ENCODE measurements at regions not wholly inside any gene's neighbourhood (a gene's known extent, or its start where the extent isn't known, plus 50 kb on each side); places are given as distances from the start of the nearest gene placed in this dataset.

- POLR2A ChIA-PET, result no interaction called here
- no CpG with 5 or more reads among the region's 4 CpGs for WGBS (ENCODE audit: insufficient coverage)
- CTCF ChIA-PET, result no interaction called here
Observed at GRCh38 chr13:80552851-80553440, 212.0 kb upstream of the SPRY2 start.

GRCh38 chr13:80551650-80552497 is 210.9 kb upstream of the SPRY2 start:
- WGBS (ENCODE audit: insufficient coverage), result no CpG with 5 or more reads among the region's 1 CpG
- H3K4me1 Mint-ChIP-seq, result no peaks in the 10 kb centered on the region
- ChIA-PET CTCF (no interaction called here), POLR2A (no interaction called here)
- H3K27me3 Mint-ChIP-seq, result no peaks in the 10 kb centered on the region
- DNase-seq (no peak), ATAC-seq (replicated peaks in 1 of 4) (no peak)
- H3K4me3 ChIP-seq (ENCODE audit: control insufficient read depth in 1 of 2, extremely low read depth in 1 of 2, low read length in 1 of 2), result no peak overlapping the region
- no peak overlapping the region for H3K27ac Mint-ChIP-seq
- no peaks in the 10 kb centered on the region for H3K4me1 ChIP-seq (ENCODE audit: control insufficient read depth in 1 of 2, extremely low read depth in 1 of 2, insufficient read depth in 2 of 2, low read length in 2 of 2)
- H3K27ac ChIP-seq (ENCODE audit: low read length), result no peak overlapping the region
- peaks cover 0 to 5% (median 0%) of the 10 kb centered on the region in 3 donors for H3K9me3 Mint-ChIP-seq
- H3K36me3 Mint-ChIP-seq, result no peaks in the 10 kb centered on the region
- H3K4me3 Mint-ChIP-seq, result no peak overlapping the region
- no peaks in the 10 kb centered on the region for H3K9me3 ChIP-seq
- no peaks in the 10 kb centered on the region for H3K36me3 ChIP-seq (ENCODE audit: control insufficient read depth in 2 of 2, extremely low read depth in 1 of 2, insufficient read depth in 1 of 2, low read length in 1 of 2)
- no peaks in the 10 kb centered on the region for H3K27me3 ChIP-seq (replicated peaks in 1 of 2; ENCODE audit: control insufficient read depth in 2 of 2, extremely low read depth in 1 of 2, insufficient read depth in 2 of 2, low read length in 1 of 2)

More at GRCh38 chr13:80552851-80553440, 212.0 kb upstream of the SPRY2 start:
- Mint-ChIP-seq H3K4me1 (no peaks in the 10 kb centered on the region), H3K4me3 (no peak overlapping the region), H3K27me3 (no peaks in the 10 kb centered on the region), H3K36me3 (no peaks in the 10 kb centered on the region), H3K9me3 (peaks cover 0 to 5% (median 0%) of the 10 kb centered on the region in 3 donors), H3K27ac (no peak overlapping the region)
- no peak overlapping the region for H3K27ac ChIP-seq (ENCODE audit: low read length)
- no peaks in the 10 kb centered on the region for H3K4me1 ChIP-seq (ENCODE audit: control insufficient read depth in 1 of 2, extremely low read depth in 1 of 2, insufficient read depth in 2 of 2, low read length in 2 of 2)
- ATAC-seq (replicated peaks in 1 of 4) (no peak), DNase-seq (no peak)
- H3K9me3 ChIP-seq, result no peaks in the 10 kb centered on the region
- H3K27me3 ChIP-seq (replicated peaks in 1 of 2; ENCODE audit: control insufficient read depth in 2 of 2, extremely low read depth in 1 of 2, insufficient read depth in 2 of 2, low read length in 1 of 2), result no peaks in the 10 kb centered on the region
- no peaks in the 10 kb centered on the region for H3K36me3 ChIP-seq (ENCODE audit: control insufficient read depth in 2 of 2, extremely low read depth in 1 of 2, insufficient read depth in 1 of 2, low read length in 1 of 2)
- no peak overlapping the region for H3K4me3 ChIP-seq (ENCODE audit: control insufficient read depth in 1 of 2, extremely low read depth in 1 of 2, low read length in 1 of 2)

- Mint-ChIP-seq H3K27ac (no peak overlapping the region), H3K9me3 (no peaks in the 10 kb centered on the region), H3K36me3 (no peaks in the 10 kb centered on the region), H3K4me1 (no peaks in the 10 kb centered on the region), H3K27me3 (no peaks in the 10 kb centered on the region), H3K4me3 (no peak overlapping the region)
- CTCF ChIA-PET, result no interaction called here
- no peak for ATAC-seq (replicated peaks in 1 of 4)
- POLR2A ChIA-PET, result interaction anchor here in 1 of 2 donors (0.6 kb wide), 1 partner anchor 40 kb away, joined by 3 read pairs; no protein-coding TSS in a partner anchor
- no peaks in the 10 kb centered on the region for H3K36me3 ChIP-seq (ENCODE audit: control insufficient read depth in 2 of 2, extremely low read depth in 1 of 2, insufficient read depth in 1 of 2, low read length in 1 of 2)
- no peak for DNase-seq
- H3K9me3 ChIP-seq, result no peaks in the 10 kb centered on the region
- no peaks in the 10 kb centered on the region for H3K27me3 ChIP-seq (replicated peaks in 1 of 2; ENCODE audit: control insufficient read depth in 2 of 2, extremely low read depth in 1 of 2, insufficient read depth in 2 of 2, low read length in 1 of 2)
- no peaks in the 10 kb centered on the region for H3K4me1 ChIP-seq (ENCODE audit: control insufficient read depth in 1 of 2, extremely low read depth in 1 of 2, insufficient read depth in 2 of 2, low read length in 2 of 2)
- H3K27ac ChIP-seq (ENCODE audit: low read length), result no peak overlapping the region
- WGBS (ENCODE audit: insufficient coverage), result no CpG with 5 or more reads among the region's 2 CpGs
- H3K4me3 ChIP-seq (ENCODE audit: control insufficient read depth in 1 of 2, extremely low read depth in 1 of 2, low read length in 1 of 2), result no peak overlapping the region
Observed at GRCh38 chr13:80550971-80551441, 210.1 kb upstream of the SPRY2 start.

- peaks cover 0 to 9% (median 0%) of the 10 kb centered on the region in 3 donors for H3K9me3 Mint-ChIP-seq
- no peaks in the 10 kb centered on the region for H3K4me1 Mint-ChIP-seq
- Histone ChIP-seq H3K27me3 (replicated peaks in 1 of 2; ENCODE audit: control insufficient read depth in 2 of 2, extremely low read depth in 1 of 2, insufficient read depth in 2 of 2, low read length in 1 of 2) (no peaks in the 10 kb centered on the region), H3K4me1 (ENCODE audit: control insufficient read depth in 1 of 2, extremely low read depth in 1 of 2, insufficient read depth in 2 of 2, low read length in 2 of 2) (no peaks in the 10 kb centered on the region), H3K36me3 (ENCODE audit: control insufficient read depth in 2 of 2, extremely low read depth in 1 of 2, insufficient read depth in 1 of 2, low read length in 1 of 2) (no peaks in the 10 kb centered on the region), H3K9me3 (no peaks in the 10 kb centered on the region), H3K4me3 (ENCODE audit: control insufficient read depth in 1 of 2, extremely low read depth in 1 of 2, low read length in 1 of 2) (no peak overlapping the region), H3K27ac (ENCODE audit: low read length) (no peak overlapping the region)
- DNase-seq (no peak), ATAC-seq (replicated peaks in 1 of 4) (no peak)
- no peak overlapping the region for H3K27ac Mint-ChIP-seq
- POLR2A ChIA-PET, result no interaction called here
- H3K4me3 Mint-ChIP-seq, result no peak overlapping the region
- CTCF ChIA-PET, result no interaction called here
- H3K36me3 Mint-ChIP-seq, result no peaks in the 10 kb centered on the region
- no peaks in the 10 kb centered on the region for H3K27me3 Mint-ChIP-seq
Observed at GRCh38 chr13:80548915-80549314, 208.0 kb upstream of the SPRY2 start.

GRCh38 chr13:80547885-80548825 is 207.2 kb upstream of the SPRY2 start:
- DNase-seq (no peak), ATAC-seq (replicated peaks in 1 of 4) (no peak)
- H3K4me3 Mint-ChIP-seq, result no peak overlapping the region
- ChIA-PET POLR2A (no interaction called here), CTCF (no interaction called here)
- Histone ChIP-seq H3K27me3 (replicated peaks in 1 of 2; ENCODE audit: control insufficient read depth in 2 of 2, extremely low read depth in 1 of 2, insufficient read depth in 2 of 2, low read length in 1 of 2) (no peaks in the 10 kb centered on the region), H3K36me3 (ENCODE audit: control insufficient read depth in 2 of 2, extremely low read depth in 1 of 2, insufficient read depth in 1 of 2, low read length in 1 of 2) (no peaks in the 10 kb centered on the region), H3K4me1 (ENCODE audit: control insufficient read depth in 1 of 2, extremely low read depth in 1 of 2, insufficient read depth in 2 of 2, low read length in 2 of 2) (no peaks in the 10 kb centered on the region), H3K9me3 (no peaks in the 10 kb centered on the region), H3K27ac (ENCODE audit: low read length) (no peak overlapping the region), H3K4me3 (ENCODE audit: control insufficient read depth in 1 of 2, extremely low read depth in 1 of 2, low read length in 1 of 2) (no peak overlapping the region)
- peaks cover 0 to 9% (median 0%) of the 10 kb centered on the region in 3 donors for H3K9me3 Mint-ChIP-seq
- no peaks in the 10 kb centered on the region for H3K4me1 Mint-ChIP-seq
- WGBS (ENCODE audit: insufficient coverage), result 50% methylated on average over 1 of the region's 7 CpGs
- H3K27me3 Mint-ChIP-seq, result no peaks in the 10 kb centered on the region
- H3K27ac Mint-ChIP-seq, result no peak overlapping the region
- H3K36me3 Mint-ChIP-seq, result no peaks in the 10 kb centered on the region

GRCh38 chr13:80547341-80547740 is 206.4 kb upstream of the SPRY2 start:
- Histone ChIP-seq H3K36me3 (ENCODE audit: control insufficient read depth in 2 of 2, extremely low read depth in 1 of 2, insufficient read depth in 1 of 2, low read length in 1 of 2) (no peaks in the 10 kb centered on the region), H3K27me3 (replicated peaks in 1 of 2; ENCODE audit: control insufficient read depth in 2 of 2, extremely low read depth in 1 of 2, insufficient read depth in 2 of 2, low read length in 1 of 2) (no peaks in the 10 kb centered on the region), H3K27ac (ENCODE audit: low read length) (no peak overlapping the region), H3K4me1 (ENCODE audit: control insufficient read depth in 1 of 2, extremely low read depth in 1 of 2, insufficient read depth in 2 of 2, low read length in 2 of 2) (no peaks in the 10 kb centered on the region), H3K4me3 (ENCODE audit: control insufficient read depth in 1 of 2, extremely low read depth in 1 of 2, low read length in 1 of 2) (no peak overlapping the region), H3K9me3 (no peaks in the 10 kb centered on the region)
- no peaks in the 10 kb centered on the region for H3K36me3 Mint-ChIP-seq
- no peak for ATAC-seq (replicated peaks in 1 of 4)
- WGBS (ENCODE audit: insufficient coverage), result no CpG with 5 or more reads among the region's 1 CpG
- H3K27ac Mint-ChIP-seq, result no peak overlapping the region
- CTCF ChIA-PET, result no interaction called here
- DNase-seq, result no peak
- H3K9me3 Mint-ChIP-seq, result peaks cover 0 to 13% (median 0%) of the 10 kb centered on the region in 3 donors
- no peaks in the 10 kb centered on the region for H3K4me1 Mint-ChIP-seq
- no peak overlapping the region for H3K4me3 Mint-ChIP-seq
- POLR2A ChIA-PET, result no interaction called here
- H3K27me3 Mint-ChIP-seq, result no peaks in the 10 kb centered on the region
